ENCODE measurements at regions not wholly inside any gene's neighbourhood (a gene's known extent, or its start where the extent isn't known, plus 50 kb on each side); places are given as distances from the start of the nearest gene placed in this dataset.

DNA sequence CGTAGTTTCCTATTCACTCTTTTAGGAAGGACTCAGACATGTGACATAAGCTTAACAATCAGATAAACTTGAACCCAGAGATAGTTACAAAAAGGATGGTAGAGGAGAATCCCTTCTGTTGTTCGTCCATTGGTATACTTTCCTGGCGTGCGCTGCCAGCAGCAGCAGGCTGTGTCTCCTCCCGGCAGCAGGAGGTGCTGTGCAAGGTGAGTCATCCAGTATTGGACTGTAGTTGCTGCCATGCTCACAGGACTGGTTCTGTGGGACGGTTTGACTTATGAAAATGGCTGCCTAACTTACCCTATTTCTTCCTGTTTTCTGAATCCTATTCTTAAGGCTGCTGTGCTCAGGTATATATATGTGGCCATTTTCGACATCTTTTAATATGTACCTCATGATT lies 253.4 kb upstream of the LRRC3B start:
- no peak overlapping the region for H3K4me3 ChIP-seq (ENCODE audit: low read depth, low read length)
- peaks cover 2% of the 10 kb centered on the region for H3K27me3 Mint-ChIP-seq (ENCODE audit: insufficient read depth, unreplicated experiment)
- TF ChIP-seq, protein P1, sequence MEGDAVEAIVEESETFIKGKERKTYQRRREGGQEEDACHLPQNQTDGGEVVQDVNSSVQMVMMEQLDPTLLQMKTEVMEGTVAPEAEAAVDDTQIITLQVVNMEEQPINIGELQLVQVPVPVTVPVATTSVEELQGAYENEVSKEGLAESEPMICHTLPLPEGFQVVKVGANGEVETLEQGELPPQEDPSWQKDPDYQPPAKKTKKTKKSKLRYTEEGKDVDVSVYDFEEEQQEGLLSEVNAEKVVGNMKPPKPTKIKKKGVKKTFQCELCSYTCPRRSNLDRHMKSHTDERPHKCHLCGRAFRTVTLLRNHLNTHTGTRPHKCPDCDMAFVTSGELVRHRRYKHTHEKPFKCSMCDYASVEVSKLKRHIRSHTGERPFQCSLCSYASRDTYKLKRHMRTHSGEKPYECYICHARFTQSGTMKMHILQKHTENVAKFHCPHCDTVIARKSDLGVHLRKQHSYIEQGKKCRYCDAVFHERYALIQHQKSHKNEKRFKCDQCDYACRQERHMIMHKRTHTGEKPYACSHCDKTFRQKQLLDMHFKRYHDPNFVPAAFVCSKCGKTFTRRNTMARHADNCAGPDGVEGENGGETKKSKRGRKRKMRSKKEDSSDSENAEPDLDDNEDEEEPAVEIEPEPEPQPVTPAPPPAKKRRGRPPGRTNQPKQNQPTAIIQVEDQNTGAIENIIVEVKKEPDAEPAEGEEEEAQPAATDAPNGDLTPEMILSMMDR (IDR thresholded peaks at IDR 0.05; ENCODE audit: insufficient read depth in 1 of 2, low read depth in 1 of 2, low read length in 1 of 2, severe bottlenecking in 1 of 2, unreplicated experiment in 1 of 2), result no peak
- no peaks in the 10 kb centered on the region for H3K4me1 Mint-ChIP-seq (ENCODE audit: low read depth, unreplicated experiment)
- no peak for DNase-seq
- peaks cover 29% of the 10 kb centered on the region for H3K9me3 Mint-ChIP-seq (ENCODE audit: unreplicated experiment)
- H3K4me3 Mint-ChIP-seq (ENCODE audit: unreplicated experiment), result no peak overlapping the region
- BruUV-seq (replicated peaks), result no TSS peak
- H3K4me1 ChIP-seq, result no peaks in the 10 kb centered on the region
- H3K27me3 ChIP-seq (replicated peaks; ENCODE audit: control insufficient read depth, insufficient read depth, low read length), result no peaks in the 10 kb centered on the region
- no peaks in the 10 kb centered on the region for H3K9me3 ChIP-seq
- no peaks in the 10 kb centered on the region for H3K36me3 ChIP-seq (ENCODE audit: control insufficient read depth, insufficient read depth, low read length)
- H3K36me3 Mint-ChIP-seq (ENCODE audit: insufficient read depth, unreplicated experiment), result no peaks in the 10 kb centered on the region
- CTCF ChIA-PET, result no interaction called here
- POLR2A ChIA-PET, result no interaction called here
- intact Hi-C loops (cut with micrococcal nuclease; ENCODE audit: unreplicated experiment), result no loop called here
- no peak overlapping the region for H3K27ac Mint-ChIP-seq (ENCODE audit: unreplicated experiment)

DNA sequence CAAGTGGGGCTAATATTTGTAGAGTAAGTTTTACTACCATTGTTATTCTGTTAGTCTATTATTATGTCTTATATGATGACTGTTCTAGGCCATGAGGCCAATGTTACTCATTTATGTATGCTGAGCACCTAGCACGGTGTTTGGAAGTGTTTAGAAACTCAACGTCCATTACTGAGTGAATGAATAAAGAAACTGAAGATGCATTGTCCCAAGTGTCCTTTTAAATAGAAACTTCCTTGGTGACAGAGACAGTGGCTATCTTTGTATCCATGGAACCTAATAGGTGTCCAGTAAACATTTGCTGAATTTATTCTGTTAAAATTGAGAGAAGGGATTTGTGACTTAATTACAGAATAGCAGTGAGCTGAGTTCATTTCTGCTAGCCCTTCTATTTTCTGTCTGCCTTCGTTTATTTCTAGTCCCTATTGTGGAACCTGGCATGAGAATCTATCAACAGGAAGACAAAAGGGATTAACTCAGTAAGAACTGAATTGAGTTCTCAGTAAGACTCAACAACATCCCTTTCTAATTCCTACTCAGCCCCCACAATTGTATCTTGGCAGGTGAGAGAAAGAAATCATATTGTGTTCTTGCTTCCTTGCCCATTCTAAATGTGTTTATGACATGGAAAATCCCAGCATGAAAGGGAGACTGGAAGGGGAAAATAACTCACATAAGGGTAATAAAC lies 246.6 kb upstream of the LRRC3B start:
- H3K36me3 Mint-ChIP-seq (ENCODE audit: insufficient read depth, unreplicated experiment), result no peaks in the 10 kb centered on the region
- Histone ChIP-seq H3K9me3 (no peaks in the 10 kb centered on the region), H3K4me3 (ENCODE audit: low read depth, low read length) (no peak overlapping the region), H3K36me3 (ENCODE audit: control insufficient read depth, insufficient read depth, low read length) (no peaks in the 10 kb centered on the region), H3K4me1 (no peaks in the 10 kb centered on the region), H3K27me3 (replicated peaks; ENCODE audit: control insufficient read depth, insufficient read depth, low read length) (no peaks in the 10 kb centered on the region)
- TF ChIP-seq, protein P1 (IDR thresholded peaks at IDR 0.05; ENCODE audit: insufficient read depth in 1 of 2, low read depth in 1 of 2, low read length in 1 of 2, severe bottlenecking in 1 of 2, unreplicated experiment in 1 of 2), result no peak
- no peak overlapping the region for H3K4me3 Mint-ChIP-seq (ENCODE audit: unreplicated experiment)
- intact Hi-C loops (cut with micrococcal nuclease; ENCODE audit: unreplicated experiment), result no loop called here
- no peaks in the 10 kb centered on the region for H3K9me3 Mint-ChIP-seq (ENCODE audit: unreplicated experiment)
- H3K27ac Mint-ChIP-seq (ENCODE audit: unreplicated experiment), result no peak overlapping the region
- POLR2A ChIA-PET, result no interaction called here
- no peak for DNase-seq
- H3K27me3 Mint-ChIP-seq (ENCODE audit: insufficient read depth, unreplicated experiment), result peaks cover 2% of the 10 kb centered on the region
- H3K4me1 Mint-ChIP-seq (ENCODE audit: low read depth, unreplicated experiment), result no peaks in the 10 kb centered on the region
- no TSS peak for BruUV-seq (replicated peaks)
- CTCF ChIA-PET, result no interaction called here

DNA sequence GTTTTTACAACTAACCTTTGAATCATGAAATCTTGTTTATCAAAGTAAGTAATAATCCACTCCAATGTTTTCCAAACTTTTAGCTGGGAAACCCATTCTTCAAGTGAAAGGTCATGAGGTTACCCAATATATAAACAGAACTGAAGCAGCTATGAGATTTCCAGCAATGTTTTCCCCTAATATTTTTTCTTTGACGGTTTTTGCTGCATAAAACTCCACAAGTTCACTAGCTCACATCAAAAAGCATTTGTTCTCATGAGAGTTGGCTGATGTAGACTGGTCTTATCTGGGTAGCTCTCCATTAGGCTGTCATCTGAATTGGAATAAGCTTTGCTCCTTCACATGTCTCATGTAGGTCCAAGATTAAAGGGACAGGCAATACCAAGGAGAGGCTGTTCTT lies 241.2 kb upstream of the LRRC3B start:
- no peaks in the 10 kb centered on the region for H3K27me3 ChIP-seq (replicated peaks; ENCODE audit: control insufficient read depth, insufficient read depth, low read length)
- no peaks in the 10 kb centered on the region for H3K36me3 ChIP-seq (ENCODE audit: control insufficient read depth, insufficient read depth, low read length)
- H3K9me3 ChIP-seq, result no peaks in the 10 kb centered on the region
- H3K36me3 Mint-ChIP-seq (ENCODE audit: insufficient read depth, unreplicated experiment), result no peaks in the 10 kb centered on the region
- intact Hi-C loops (cut with micrococcal nuclease; ENCODE audit: unreplicated experiment), result no loop called here
- ChIA-PET POLR2A (no interaction called here), CTCF (no interaction called here)
- no peaks in the 10 kb centered on the region for H3K27me3 Mint-ChIP-seq (ENCODE audit: insufficient read depth, unreplicated experiment)
- no peaks in the 10 kb centered on the region for H3K4me1 Mint-ChIP-seq (ENCODE audit: low read depth, unreplicated experiment)
- no peak overlapping the region for H3K4me3 Mint-ChIP-seq (ENCODE audit: unreplicated experiment)
- no peak overlapping the region for H3K4me3 ChIP-seq (ENCODE audit: low read depth, low read length)
- H3K27ac Mint-ChIP-seq (ENCODE audit: unreplicated experiment), result no peak overlapping the region
- BruUV-seq (replicated peaks), result no TSS peak
- no peaks in the 10 kb centered on the region for H3K9me3 Mint-ChIP-seq (ENCODE audit: unreplicated experiment)
- TF ChIP-seq, protein P1 (IDR thresholded peaks at IDR 0.05; ENCODE audit: insufficient read depth in 1 of 2, low read depth in 1 of 2, low read length in 1 of 2, severe bottlenecking in 1 of 2, unreplicated experiment in 1 of 2), result no peak
- no peak for DNase-seq
- no peaks in the 10 kb centered on the region for H3K4me1 ChIP-seq

All from Caco-2 (cell line).